ENCODE measurements at regions not wholly inside any gene's neighbourhood (a gene's known extent, or its start where the extent isn't known, plus 50 kb on each side); places are given as distances from the start of the nearest gene placed in this dataset.

DNA sequence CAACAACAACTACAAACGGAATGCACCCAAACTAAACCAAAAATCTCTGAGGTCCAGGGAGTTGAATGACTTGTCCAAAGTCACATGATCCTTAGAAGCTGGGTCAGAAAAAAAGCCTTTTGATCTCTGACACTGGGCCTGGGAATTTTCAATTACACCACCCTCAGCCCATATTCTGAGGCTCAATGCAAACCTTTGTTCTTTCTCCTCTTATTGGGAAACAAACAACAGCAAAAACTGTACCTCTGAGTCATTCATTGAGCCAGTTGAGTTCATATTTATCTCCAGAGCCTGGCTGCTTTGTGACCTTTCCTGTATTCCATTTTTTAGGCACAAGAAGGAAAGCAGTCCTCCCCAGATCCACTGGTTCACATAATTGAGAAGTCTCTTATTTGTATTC is 51.2 kb upstream of the SORCS1 start:
- TF ChIP-seq POLR2A (IDR thresholded peaks at IDR 0.05) (no peak), POLR2AphosphoS5 (IDR thresholded peaks at IDR 0.05) (no peak)
- TF ChIP-seq, protein P1, sequence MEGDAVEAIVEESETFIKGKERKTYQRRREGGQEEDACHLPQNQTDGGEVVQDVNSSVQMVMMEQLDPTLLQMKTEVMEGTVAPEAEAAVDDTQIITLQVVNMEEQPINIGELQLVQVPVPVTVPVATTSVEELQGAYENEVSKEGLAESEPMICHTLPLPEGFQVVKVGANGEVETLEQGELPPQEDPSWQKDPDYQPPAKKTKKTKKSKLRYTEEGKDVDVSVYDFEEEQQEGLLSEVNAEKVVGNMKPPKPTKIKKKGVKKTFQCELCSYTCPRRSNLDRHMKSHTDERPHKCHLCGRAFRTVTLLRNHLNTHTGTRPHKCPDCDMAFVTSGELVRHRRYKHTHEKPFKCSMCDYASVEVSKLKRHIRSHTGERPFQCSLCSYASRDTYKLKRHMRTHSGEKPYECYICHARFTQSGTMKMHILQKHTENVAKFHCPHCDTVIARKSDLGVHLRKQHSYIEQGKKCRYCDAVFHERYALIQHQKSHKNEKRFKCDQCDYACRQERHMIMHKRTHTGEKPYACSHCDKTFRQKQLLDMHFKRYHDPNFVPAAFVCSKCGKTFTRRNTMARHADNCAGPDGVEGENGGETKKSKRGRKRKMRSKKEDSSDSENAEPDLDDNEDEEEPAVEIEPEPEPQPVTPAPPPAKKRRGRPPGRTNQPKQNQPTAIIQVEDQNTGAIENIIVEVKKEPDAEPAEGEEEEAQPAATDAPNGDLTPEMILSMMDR (IDR thresholded peaks at IDR 0.05 in 8 of 11, conservative IDR thresholded peaks at IDR 0.05 in 3 of 11) = no peak

All from spleen (tissue), 7 donors.